HEK293T (cell line): ENCODE measurements at regions not wholly inside any gene's neighbourhood (a gene's known extent, or its start where the extent isn't known, plus 50 kb on each side); places are given as distances from the start of the nearest gene placed in this dataset.

ENCODE experiments used
- CTCF ChIA-PET: fragments of 350-600 bp; formaldehyde crosslinking; extraction: SDS; loops from one replicate; lab custom pipeline; 2021; ENCODE audit warnings: antibody characterized with exemption, inconsistent platforms; lab: Yijun Ruan, JAX
- POLR2A ChIA-PET: fragments of 350-600 bp; formaldehyde crosslinking; extraction: SDS; loops from one replicate; lab custom pipeline; 2020; ENCODE audit warnings: antibody characterized with exemption, inconsistent platforms; lab: Yijun Ruan, JAX
- DNase-seq: peaks from one replicate; pipeline ENCODE4 v3.0.0; 2012; ENCODE audit warnings: mixed read lengths; ENCODE audit errors: extremely low spot score
- ARNT ChIP-seq: fragments of 450-650 bp; IDR thresholded peaks from 2 replicates; pipeline ENCODE4 v1.6.1; 2017; ENCODE audit warnings: mild to moderate bottlenecking
- BHLHE40 ChIP-seq: fragments of 450-650 bp; IDR thresholded peaks from 2 replicates; pipeline ENCODE4 v1.6.1; 2016; ENCODE audit warnings: mild to moderate bottlenecking, moderate library complexity, borderline replicate concordance
- CTBP1 ChIP-seq: fragments of 450-650 bp; IDR thresholded peaks from 2 replicates; pipeline ENCODE4 v1.6.1; 2016; ENCODE audit warnings: borderline replicate concordance
- ELF4 ChIP-seq: fragments of 450-650 bp; IDR thresholded peaks from 2 replicates; pipeline ENCODE4 v1.6.1; 2017; ENCODE audit warnings: antibody characterized with exemption
- FOXA1 ChIP-seq: fragments of 450-650 bp; IDR thresholded peaks from 2 replicates; pipeline ENCODE4 v1.6.1; 2016; ENCODE audit warnings: mild to moderate bottlenecking
- FOXK2 ChIP-seq: fragments of 450-650 bp; IDR thresholded peaks from 2 replicates; pipeline ENCODE4 v1.6.1; 2016; ENCODE audit warnings: mild to moderate bottlenecking
- FOXM1 ChIP-seq: fragments of 450-650 bp; IDR thresholded peaks from 2 replicates; pipeline ENCODE4 v1.6.1; 2017; ENCODE audit warnings: mild to moderate bottlenecking, borderline replicate concordance
- HDGF ChIP-seq: fragments of 450-650 bp; IDR thresholded peaks from 2 replicates; pipeline ENCODE4 v1.6.1; 2017; ENCODE audit warnings: antibody characterized with exemption, borderline replicate concordance
- L3MBTL2 ChIP-seq: fragments of 450-650 bp; conservative IDR thresholded peaks from 2 replicates; pipeline ENCODE4 v1.6.1; 2016; ENCODE audit warnings: mild to moderate bottlenecking
- LEF1 ChIP-seq: fragments of 450-650 bp; IDR thresholded peaks from 2 replicates; pipeline ENCODE4 v1.6.1; 2017; ENCODE audit warnings: mild to moderate bottlenecking, borderline replicate concordance
- NFRKB ChIP-seq: fragments of 450-650 bp; IDR thresholded peaks from 2 replicates; pipeline ENCODE4 v1.6.1; 2016; ENCODE audit warnings: mild to moderate bottlenecking, moderate library complexity
- PKNOX1 ChIP-seq: fragments of 450-650 bp; IDR thresholded peaks from 2 replicates; pipeline ENCODE4 v1.6.1; 2016
- SP1 ChIP-seq: fragments of 450-650 bp; IDR thresholded peaks from 2 replicates; pipeline ENCODE4 v1.6.1; 2017
- SUZ12 ChIP-seq: fragments of 450-650 bp; IDR thresholded peaks from 2 replicates; pipeline ENCODE4 v1.6.1; 2016; ENCODE audit warnings: mild to moderate bottlenecking
- TARDBP ChIP-seq: fragments of 450-650 bp; IDR thresholded peaks from 2 replicates; pipeline ENCODE4 v1.6.1; 2016
- ZNF384 ChIP-seq: fragments of 450-650 bp; IDR thresholded peaks from 2 replicates; pipeline ENCODE4 v1.6.1; 2016

GRCh38 chr5:18105449-18105848 lies 471.2 kb downstream of the TAF11L14 start:
- ChIA-PET POLR2A (no interaction called here), CTCF (no interaction called here)
- TF ChIP-seq SUZ12 (no peak), SP1 (no peak), FOXM1 (no peak), L3MBTL2 (no peak), FOXK2 (no peak), BHLHE40 (no peak), PKNOX1 (no peak), TARDBP (no peak), ZNF384 (no peak), LEF1 (no peak), CTBP1 (no peak), HDGF (no peak), NFRKB (no peak), ARNT (no peak), FOXA1 (no peak), ELF4 (no peak)
- DNase-seq, result no peak

GRCh38 chr5:18111906-18112465 lies 477.7 kb downstream of the TAF11L14 start:
- no peak for TF ChIP-seq ELF4
- TF ChIP-seq ZNF384, result no peak
- no peak for TF ChIP-seq TARDBP
- no peak for TF ChIP-seq FOXK2
- no peak for TF ChIP-seq L3MBTL2
- no peak for TF ChIP-seq FOXM1
- TF ChIP-seq FOXA1, result no peak
- TF ChIP-seq ARNT, result no peak
- TF ChIP-seq NFRKB, result no peak
- no peak for TF ChIP-seq SUZ12
- no peak for TF ChIP-seq BHLHE40
- TF ChIP-seq PKNOX1, result no peak
- no peak for TF ChIP-seq LEF1
- no peak for TF ChIP-seq CTBP1
- TF ChIP-seq HDGF, result no peak
- no peak for TF ChIP-seq SP1
- CTCF ChIA-PET, result interaction anchor here (1.9 kb wide), 1 partner anchor 896 kb away, joined by 4 read pairs; no protein-coding TSS in a partner anchor
- POLR2A ChIA-PET, result no interaction called here
- no peak for DNase-seq

GRCh38 chr5:18113721-18114120 lies 479.5 kb downstream of the TAF11L14 start:
- TF ChIP-seq BHLHE40 (no peak), L3MBTL2 (no peak), FOXM1 (no peak), CTBP1 (no peak)
- ChIA-PET CTCF (interaction anchor here (0.7 to 1.9 kb wide), 2 partner anchors 192 to 898 kb away, joined by 3 to 4 read pairs; no protein-coding TSS in a partner anchor), POLR2A (no interaction called here)
- no peak for DNase-seq

GRCh38 chr5:18114151-18114757 lies 480.0 kb downstream of the TAF11L14 start:
- TF ChIP-seq HDGF (no peak), FOXK2 (no peak), PKNOX1 (no peak), FOXM1 (no peak), TARDBP (no peak), FOXA1 (no peak), SP1 (no peak), BHLHE40 (no peak), ZNF384 (no peak), LEF1 (no peak), ARNT (no peak), L3MBTL2 (no peak), NFRKB (no peak), SUZ12 (no peak), ELF4 (no peak), CTBP1 (no peak)
- CTCF ChIA-PET, result interaction anchor here (0.6 to 1.9 kb wide), 3 partner anchors 131 to 898 kb away, joined by 3 to 4 read pairs (median 3); no protein-coding TSS in a partner anchor
- POLR2A ChIA-PET, result no interaction called here
- DNase-seq, result no peak

GRCh38 chr5:18117968-18118367 lies 483.7 kb downstream of the TAF11L14 start:
- ChIA-PET CTCF (no interaction called here), POLR2A (no interaction called here)
- TF ChIP-seq FOXK2 (no peak), FOXM1 (no peak), PKNOX1 (no peak), LEF1 (no peak), NFRKB (no peak), CTBP1 (no peak), ELF4 (no peak), ZNF384 (no peak), SP1 (no peak), HDGF (no peak), BHLHE40 (no peak), TARDBP (no peak), FOXA1 (no peak), SUZ12 (no peak)
- no peak for DNase-seq
